HG03280 (cell line): ENCODE measurements at regions not wholly inside any gene's neighbourhood (a gene's known extent, or its start where the extent isn't known, plus 50 kb on each side); places are given as distances from the start of the nearest gene placed in this dataset.
"Not testable (repeated sequence)": the region's sequence is repeated elsewhere in the genome, so short reads cannot be mapped to it uniquely, and the experiment has no call there.

ENCODE experiments used
- ATAC-seq: cut with Tn5 transposase; IDR thresholded peaks from one replicate; pipeline ENCODE4 v1.9.1; 2021; ENCODE audit warnings: mild to moderate bottlenecking, moderate library complexity; ENCODE audit not compliant: unreplicated experiment

DNA sequence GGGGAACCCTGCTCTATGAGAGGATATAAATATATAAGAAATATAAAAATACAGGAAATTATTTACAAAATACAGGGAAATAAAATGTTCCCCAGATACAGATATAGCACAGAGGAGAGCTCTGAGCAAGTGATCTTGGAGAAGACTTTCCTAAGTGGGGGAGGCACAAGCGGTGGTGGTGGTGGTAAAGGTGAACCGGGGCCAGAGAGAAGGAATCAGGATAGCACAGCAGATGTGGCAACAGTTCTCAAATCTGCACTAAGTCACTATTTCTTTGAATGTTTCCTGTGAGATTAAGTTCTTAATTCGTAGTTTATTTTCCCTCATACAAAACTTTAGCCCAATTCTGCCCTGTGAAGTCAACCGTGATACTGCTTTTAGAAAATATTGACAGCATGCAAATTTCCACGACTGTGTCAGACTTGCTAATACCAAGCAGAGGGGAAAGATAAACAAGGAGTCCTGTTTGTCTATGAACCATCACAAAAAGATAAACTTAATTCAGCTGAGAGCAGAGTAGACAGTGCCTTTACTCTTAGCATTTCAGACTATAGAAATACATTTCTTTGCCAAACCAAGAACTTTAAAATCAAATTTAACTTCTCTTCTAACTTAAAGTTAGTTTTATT is 237.5 kb upstream of the POGK start:
- no peak for ATAC-seq

DNA sequence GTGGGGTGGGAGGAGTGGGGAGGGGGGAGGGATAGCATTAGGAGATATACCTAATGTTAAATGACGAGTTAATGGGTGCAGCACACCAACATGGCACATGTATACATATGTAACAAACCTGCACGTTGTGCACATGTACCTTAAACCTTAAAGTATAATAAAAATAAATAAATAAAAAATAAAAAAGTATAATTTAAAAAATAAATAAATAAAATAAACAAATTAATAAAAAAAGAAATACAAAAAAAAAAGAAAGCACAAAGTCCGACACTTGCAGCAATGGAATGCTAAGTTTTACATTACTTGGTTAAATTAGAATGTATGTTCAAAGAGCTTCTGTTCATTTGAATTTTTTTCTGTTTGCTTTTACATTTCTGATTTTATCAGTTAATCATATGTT is 236.5 kb upstream of the POGK start:
- ATAC-seq, result not testable (repeated sequence)

DNA sequence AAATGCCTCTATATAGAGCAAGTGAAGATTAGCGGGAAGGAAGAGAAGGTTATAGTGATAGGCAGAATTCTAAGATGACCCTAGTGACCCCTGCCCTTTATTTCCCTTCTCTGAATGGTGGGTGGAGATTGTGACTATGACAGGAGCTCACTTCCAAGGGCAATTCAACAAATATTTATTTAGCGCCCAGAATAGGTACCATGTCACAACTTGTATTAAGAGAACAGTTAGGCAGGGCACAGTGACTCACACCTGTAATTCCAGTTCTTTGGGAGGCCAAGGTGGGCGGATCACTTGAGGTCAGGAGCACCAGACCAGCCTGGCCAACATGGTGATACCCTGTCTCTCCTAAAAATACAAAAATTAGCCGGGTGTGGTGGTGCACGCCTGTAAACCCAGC is 236.0 kb upstream of the POGK start:
- no peak for ATAC-seq

DNA sequence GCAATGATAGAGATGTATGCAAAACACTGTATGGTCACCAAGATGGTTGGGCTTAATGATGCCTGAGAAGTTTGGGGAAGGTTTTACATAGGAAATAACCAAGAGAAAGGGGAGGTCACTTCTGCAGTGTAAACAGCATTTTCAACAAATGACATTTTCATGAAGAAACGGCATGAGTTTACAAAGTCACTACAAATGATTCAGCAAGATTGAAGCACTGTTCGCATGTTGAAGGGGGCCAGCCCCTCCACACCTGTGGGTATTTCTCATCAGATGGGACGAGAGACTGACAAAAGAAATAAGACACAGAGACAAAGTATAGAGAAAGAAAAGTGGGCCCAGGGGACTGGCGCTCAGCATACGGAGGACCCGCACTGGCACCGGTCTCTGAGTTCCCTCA is 234.1 kb upstream of the POGK start:
- no peak for ATAC-seq

DNA sequence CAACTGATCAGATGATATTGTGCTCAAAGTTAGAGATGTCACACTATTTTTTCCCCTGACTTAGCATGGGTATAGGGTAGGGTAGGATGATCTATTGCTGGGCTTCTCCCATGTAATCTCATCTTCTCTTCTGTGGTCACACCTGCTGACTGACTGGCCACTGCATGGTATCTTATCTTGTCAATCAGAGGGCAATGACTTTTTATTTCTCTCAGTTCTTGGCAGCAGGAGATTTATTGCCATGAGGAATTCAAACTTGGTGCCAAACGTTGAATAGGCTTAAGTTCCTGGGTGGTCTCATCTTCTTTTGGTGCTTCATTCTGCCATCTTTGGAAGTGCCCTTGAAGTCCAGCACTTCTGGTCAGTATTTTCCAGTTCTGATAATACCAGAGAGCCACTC is 226.4 kb upstream of the POGK start:
- ATAC-seq, result no peak

DNA sequence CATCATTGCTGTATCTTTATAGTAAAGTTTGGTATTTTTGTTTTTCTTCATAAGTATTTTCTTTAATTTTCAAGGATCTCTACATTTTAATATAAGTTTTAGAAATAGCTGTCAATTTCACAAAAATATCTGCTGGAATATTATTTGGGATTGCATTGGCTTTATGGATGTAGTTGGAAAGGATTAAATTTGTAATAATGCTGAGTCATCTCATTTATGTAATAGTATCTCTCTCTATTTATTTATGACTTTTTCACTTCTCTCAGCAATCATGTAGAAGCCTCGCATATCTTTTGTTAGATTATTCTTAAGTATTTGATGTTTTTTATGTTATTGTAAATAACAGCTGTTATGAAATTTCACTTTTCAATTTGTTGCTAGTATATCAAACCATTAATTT is 223.1 kb upstream of the POGK start:
- ATAC-seq, result no peak

DNA sequence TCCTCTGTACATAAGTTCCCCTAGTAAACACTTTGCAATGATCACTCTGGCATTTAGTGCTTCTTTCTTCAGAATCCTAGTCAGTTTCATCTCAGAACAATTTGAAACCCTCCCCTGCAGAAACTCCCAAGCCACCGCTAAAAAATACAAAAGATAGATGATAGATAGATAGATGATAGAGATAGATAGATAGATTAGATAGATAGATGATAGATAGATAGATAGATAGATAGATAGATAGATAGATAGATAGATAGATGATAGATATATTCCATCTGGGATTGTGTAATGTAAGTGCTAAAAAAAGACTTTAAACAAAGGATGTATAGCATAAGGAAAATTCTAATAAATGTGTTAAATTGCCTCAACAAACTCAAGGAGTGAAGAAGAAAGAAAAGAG is 212.6 kb upstream of the POGK start:
- no peak for ATAC-seq

DNA sequence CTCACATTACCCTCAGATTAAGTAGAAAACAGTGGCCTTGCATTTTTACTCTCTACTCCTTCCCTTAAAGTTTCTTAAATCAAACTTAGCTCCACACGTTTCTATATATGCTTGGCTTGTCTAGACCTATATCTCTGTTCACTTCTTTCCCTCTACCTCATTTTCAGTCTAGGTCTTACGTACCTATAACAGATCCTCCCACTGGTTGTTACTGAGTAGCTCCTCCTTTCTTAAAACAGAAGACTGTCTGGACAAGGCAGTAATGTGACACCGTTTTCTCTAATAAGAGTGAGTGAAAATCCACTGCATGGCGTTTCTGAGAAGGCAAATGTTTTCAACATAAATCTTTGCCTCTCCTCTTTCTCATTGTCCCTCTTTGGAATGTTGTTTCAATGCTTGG is 211.7 kb upstream of the POGK start:
- ATAC-seq, result no peak

DNA sequence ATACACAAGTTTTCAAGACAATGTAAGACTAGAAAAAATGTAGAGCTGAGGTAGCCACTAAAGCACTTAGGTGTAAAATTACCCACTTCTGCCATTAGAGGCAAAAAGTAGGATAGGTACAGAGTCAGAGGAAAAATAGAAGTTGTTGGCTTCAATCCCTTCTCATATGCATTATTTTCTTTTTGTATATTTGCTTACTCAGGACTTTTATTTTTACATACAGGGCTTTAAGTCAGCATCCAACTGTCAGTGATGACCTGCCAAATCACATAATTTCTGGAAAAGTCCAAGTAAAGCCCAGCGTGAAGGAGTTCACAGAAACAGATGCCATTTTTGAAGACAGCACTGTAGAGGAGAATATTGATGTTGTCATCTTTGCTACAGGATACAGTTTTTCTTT is 211.0 kb upstream of the POGK start:
- ATAC-seq, result no peak

DNA sequence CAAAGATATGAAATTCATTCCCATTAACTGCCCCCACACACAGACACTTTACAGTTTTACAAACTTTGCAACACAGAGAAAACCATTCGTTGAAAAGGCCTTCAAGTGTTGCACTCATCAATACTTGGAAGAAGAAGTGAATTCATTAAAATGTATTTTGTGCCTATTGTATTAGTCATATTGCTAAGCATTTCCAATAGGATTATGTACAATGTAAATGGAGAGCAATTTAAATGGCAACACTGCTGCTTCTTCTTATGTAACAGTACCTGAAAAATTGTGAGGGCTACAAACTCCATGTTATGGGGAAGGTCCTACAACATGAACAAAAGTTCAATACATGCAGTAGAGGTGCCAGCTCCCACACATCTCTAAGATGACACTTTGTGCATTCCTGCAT is 209.3 kb upstream of the POGK start:
- ATAC-seq, result no peak

DNA sequence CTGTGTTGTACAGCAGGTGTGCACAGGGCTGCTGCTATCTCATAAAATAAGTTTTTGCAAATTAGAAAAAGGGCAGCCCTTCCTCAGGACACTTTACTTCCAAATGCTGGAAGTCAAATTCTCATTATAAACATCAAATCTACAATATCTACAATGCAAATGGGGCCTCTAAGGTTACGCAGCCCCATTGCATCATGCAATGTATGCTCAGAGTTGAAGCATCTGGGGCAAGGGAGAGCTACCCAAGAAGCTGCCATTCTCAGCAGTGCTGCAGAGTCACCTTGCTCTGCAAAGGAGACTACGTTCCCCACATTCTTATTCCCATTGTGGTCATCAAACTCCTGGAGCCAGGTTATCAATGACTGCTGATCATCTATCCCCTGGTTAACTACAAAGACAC is 208.9 kb upstream of the POGK start:
- no peak for ATAC-seq

DNA sequence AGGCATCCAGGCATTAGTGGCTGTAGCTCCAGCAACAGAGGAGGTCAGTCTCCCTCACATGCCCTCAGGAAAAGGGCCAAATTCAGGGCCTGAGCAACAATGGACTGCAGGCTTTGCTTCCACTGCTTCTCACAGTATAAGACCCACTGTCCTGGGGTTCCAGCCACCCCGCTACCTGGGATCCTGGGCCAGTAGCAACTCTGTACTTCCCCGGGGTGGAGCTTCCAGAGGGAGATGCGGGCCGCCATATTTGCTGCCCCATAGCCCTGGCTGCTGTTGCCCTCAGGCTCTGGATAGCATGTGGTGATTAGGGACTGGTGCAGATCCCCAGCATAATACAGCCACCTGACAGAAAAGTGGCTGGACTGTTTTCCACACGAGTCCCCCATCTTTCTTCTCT is 201.1 kb upstream of the POGK start:
- ATAC-seq, result no peak

DNA sequence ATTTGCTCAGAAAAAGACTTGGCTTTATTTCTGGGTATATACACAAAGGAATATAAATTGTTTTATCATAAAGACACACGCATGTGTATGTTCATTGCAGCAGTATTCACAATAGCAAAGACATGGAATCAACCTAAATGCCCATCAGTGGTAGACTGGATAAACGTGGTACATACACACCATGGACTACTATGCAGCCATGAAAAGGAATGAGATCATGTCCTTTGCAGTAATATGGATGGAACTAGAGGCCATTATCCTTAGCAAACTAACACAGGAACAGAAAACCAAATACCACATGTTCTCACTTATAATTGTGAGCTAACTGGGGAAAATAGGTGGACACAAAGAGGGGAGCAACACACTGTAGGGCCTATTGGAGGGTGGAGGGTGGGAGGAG is 182.0 kb upstream of the POGK start:
- not testable (repeated sequence) for ATAC-seq

DNA sequence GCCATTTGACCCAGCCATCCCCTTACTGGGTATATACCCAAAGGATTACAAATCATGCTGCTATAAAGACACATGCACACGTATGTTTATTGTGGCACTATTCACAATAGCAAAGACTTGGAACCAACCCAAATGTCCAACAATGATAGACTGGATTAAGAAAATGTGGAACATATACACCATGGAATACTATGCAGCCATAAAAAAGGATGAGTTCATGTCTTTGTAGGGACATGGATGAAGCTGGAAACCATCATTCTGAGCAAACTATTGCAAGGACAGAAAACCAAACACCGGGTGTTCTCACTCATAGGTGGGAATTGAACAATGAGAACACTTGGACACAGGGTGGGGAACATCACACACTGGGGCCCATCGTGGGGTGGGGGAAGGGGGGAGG is 172.5 kb upstream of the POGK start:
- ATAC-seq, result not testable (repeated sequence)

DNA sequence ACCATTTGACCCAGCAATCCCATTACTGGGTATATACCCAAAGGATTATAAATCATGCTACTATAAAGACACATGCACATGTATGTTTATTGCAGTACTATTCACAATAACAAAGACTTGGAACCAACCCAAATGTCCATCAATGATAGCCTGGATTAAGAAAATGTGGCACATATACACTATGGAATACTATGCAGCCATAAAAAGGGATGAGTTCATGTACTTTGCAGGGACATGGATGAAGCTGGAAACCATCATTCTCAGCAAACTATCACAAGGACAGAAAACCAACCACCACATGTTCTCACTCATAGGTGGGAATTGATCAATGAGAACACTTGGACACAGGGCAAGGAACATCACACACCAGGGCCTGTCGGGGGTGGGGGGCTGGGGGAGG is 171.7 kb upstream of the POGK start:
- ATAC-seq, result not testable (repeated sequence)

DNA sequence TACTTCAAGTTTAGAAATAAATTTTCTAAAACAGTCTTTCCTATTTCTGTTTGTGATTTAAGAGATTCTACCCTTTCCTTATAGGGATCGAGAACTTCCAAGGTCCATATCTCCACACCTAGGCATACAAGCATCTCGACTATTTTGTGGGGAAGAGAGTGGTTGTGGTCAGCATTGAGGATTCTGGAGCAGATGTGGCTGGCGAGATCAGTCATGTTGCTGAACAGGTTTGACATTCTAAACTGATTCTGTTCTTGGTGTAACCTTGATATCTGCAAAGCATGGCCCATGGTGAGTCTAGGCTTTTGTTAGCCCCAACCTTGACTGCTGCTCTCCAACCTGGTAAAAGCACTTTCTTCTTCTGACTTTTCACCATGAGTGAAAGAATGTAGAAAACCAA is 167.6 kb upstream of the POGK start:
- no peak for ATAC-seq

DNA sequence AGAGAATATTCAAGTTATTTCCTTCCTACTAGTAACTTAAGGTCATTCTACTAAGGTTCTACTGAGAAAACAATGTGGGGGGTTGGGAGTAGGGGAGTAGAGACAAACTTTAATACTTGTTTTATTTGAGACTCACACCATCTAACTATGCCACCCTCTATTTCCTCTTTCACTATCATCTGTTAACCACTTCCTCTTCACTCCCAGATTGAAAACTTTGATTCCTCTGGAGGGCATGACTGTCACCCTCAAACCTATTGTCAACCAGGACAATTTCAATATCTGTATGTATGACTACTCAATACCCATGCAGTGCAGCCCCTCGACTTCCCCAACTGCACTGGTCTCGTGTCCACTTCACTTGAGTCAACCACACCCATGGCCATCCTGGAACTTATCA is 165.6 kb upstream of the POGK start:
- ATAC-seq, result no peak

DNA sequence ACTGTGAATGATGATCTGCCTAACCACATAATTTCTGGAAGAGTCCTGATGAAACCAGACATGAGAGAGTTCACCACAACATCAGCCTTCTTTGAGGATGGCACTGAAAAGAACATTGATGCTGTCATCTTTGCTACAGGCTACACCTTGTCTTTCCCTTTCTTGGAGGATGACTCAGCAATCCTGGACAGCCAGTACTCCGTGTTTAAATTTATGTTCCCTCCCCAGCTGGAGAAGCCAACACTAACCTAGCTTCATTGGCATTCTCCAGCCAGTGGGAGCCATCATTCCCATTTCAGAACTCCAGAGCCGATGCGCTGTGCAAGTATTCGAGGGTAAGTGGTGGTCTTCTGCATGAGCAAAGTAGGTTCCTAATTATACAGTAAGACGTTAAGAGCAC is 164.1 kb upstream of the POGK start:
- no peak for ATAC-seq

DNA sequence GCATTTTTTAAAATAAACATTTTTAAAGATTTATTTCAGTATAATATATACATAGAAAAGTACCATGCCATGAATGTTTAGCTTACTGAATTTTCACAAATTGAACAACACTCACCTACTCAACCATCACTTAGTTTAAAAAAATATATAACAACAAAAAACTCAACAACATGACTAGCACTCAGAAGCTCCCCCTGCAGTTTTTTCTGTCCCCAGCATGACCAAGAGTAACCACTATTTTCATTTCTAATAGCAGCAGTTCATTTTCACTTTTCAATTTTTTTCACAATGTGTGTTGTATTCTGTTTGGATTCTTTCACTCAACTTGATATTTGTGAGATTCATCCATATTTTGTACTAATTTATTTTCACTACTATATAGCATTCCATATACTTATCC is 162.3 kb upstream of the POGK start:
- no peak for ATAC-seq

DNA sequence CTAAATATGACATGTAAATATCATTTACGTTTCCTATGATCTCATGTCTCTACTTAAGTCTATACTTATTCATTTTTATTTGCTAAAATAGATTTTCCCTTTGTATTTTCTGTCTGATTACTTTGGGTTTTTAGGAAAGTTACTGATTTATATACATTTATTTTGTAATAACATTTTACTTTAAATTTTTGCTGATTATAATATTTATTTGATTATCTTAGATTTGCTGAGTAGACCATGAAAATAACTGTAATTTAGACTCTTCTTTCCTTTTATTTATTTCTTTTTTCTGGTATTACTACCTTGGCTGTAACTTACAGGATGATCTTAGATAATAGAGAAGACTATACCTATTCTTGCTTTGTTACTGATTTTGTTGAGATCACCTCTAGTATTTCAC is 159.9 kb upstream of the POGK start:
- ATAC-seq, result no peak

DNA sequence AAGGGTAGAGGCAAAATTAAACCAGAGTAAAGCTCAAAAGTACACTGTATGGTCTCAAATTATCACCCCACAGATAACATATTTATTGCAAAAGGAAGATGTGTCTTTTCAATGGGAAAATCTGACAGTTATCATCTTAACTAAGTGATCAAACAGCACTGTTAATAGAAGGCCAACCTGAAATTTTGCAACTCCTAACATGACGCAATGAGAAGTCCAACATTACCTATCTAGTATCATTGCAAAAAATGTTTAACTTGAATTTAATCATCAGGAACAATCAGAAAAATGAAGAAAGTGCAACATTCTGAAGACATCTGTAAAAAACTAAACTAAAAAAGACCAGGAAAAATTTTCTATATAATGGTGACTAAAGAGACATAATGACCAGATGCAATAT is 156.7 kb upstream of the POGK start:
- no peak for ATAC-seq

DNA sequence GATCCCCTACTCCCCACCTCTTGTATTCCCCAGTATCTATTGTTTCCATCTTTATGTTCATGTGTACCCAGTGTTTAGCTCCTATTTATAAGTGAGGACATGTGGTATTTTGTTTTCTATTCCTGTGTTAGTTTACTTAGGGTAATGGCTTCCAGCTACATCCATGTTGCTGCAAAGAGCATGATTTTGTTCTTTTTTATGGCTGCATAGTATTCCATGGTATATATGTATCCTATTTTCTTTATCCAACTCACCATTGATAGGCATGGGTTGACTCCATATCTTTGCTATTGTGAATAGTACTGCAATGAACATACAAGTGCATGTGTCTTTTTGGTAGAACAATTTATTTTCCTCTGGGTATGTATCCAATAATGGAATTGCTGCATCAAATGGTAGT is 154.6 kb upstream of the POGK start:
- not testable (repeated sequence) for ATAC-seq

DNA sequence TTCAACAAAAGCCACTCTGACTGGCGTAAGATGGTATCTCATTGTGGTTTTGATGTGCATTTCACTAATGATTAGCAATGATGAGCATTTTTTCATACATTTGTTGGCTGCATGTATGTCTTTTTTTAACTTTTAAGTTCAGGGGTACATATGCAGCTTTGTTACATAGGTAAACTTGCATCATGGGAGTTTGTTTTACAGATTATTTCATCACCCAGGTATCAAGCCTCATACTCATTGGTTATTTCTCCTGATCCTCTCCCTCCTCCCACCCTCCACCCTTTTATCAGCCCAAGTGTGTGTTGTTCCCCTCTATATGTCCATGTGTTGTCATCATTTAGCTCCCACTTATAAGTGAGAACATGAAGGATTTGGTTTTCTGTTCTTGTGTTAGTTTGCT is 154.1 kb upstream of the POGK start:
- no peak for ATAC-seq

DNA sequence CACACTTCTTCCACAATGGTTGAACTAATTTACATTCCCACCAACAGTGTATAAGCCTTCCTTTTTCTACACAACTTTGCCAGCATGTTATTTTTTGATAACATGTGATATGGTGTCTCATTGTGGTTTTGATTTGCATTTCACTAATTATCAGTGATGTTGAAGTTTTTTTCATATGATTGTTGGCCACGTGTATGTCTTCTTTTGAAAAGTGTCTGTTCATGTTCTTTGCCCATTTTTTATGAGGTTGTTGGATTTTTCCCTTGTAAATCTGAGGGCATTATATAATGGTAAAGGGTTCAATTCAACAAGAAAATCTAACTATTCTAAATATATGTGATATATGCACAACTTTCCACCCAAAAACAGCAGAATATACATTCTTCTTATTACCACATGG is 153.4 kb upstream of the POGK start:
- ATAC-seq, result not testable (repeated sequence)
